HepG2 (cell line): ENCODE measurements at regions not wholly inside any gene's neighbourhood (a gene's known extent, or its start where the extent isn't known, plus 50 kb on each side); places are given as distances from the start of the nearest gene placed in this dataset.

Experiments used
- ATAC-seq: fragments of 200-7000 bp; cut with Tn5 transposase; 3 replicates; pipeline ENCODE4 v1.9.1; 2020; ENCODE audit warnings: mild to moderate bottlenecking, moderate library complexity
- BruUV-seq: library from RNA; stranded (reverse); fragments of 400-500 nt; replicated peaks from 2 replicates; lab custom pipeline; 2021; lab: Mats Ljungman, UMichigan
- CTCF ChIA-PET: fragments of 300-600 bp; formaldehyde crosslinking; extraction: SDS; loops from one replicate; lab custom pipeline; 2021; ENCODE audit warnings: low total read pairs, inconsistent platforms, low intra/inter-chr PET ratio; lab: Yijun Ruan, JAX
- POLR2A ChIA-PET: fragments of 350-600 bp; sonication (Branson Sonifier 250); formaldehyde crosslinking; loops from one replicate; lab custom pipeline; 2020; ENCODE audit warnings: antibody characterized with exemption, inconsistent platforms; lab: Yijun Ruan, JAX
- DNase-seq: peaks from one replicate; pipeline ENCODE4 v3.0.0-alpha.2; 2015; ENCODE audit warnings: low spot score
- FAIRE-seq: peaks from 3 replicates; lab custom pipeline; 2011; peaks lifted over from hg19 to GRCh38; lab: Jason Lieb, UNC
- H2AFZ ChIP-seq: one replicate; pipeline ENCODE4 v1.6.1; 2011; ENCODE audit warnings: low read length, inconsistent platforms
- H3K27ac ChIP-seq: fragments of 300-600 bp; 3 replicates; pipeline ENCODE4 v1.8.0; 2011; ENCODE audit warnings: mixed run types, mild to moderate bottlenecking, mixed read lengths, low read length, inconsistent platforms; ENCODE audit not compliant: insufficient read depth; ENCODE audit errors: extremely low read length
- H3K27me3 ChIP-seq, 2 experiments: fragments of 200-600 bp in 1 of 2; 2 replicates in 1 of 2; 3 replicates in 1 of 2; pipeline versions ENCODE4 v1.6.0 to v1.8.0; 2011; ENCODE audit warnings: low read length in 2 of 2, mild to moderate bottlenecking in 2 of 2, moderate library complexity in 2 of 2, inconsistent platforms in 1 of 2; ENCODE audit not compliant: insufficient read depth in 2 of 2, control insufficient read depth in 1 of 2
- H3K36me3 ChIP-seq, 2 experiments: fragments of 200-600 bp in 1 of 2; replicated peaks in 1 of 2; 2 replicates in 1 of 2; 3 replicates in 1 of 2; pipeline versions ENCODE4 v1.5.1 to v1.8.0; 2011; ENCODE audit warnings: low read length in 2 of 2, inconsistent platforms in 1 of 2; ENCODE audit not compliant: insufficient read depth in 2 of 2, control insufficient read depth in 1 of 2
- H3K4me1 ChIP-seq: 2 replicates; pipeline ENCODE4 v1.5.1; 2012; ENCODE audit warnings: low read length, inconsistent platforms; ENCODE audit not compliant: insufficient read depth
- H3K4me2 ChIP-seq: 2 replicates; pipeline ENCODE4 v1.6.0; 2011; ENCODE audit warnings: low read depth, low read length, inconsistent platforms
- H3K4me3 ChIP-seq, 3 experiments: fragments of 200-600 bp in 1 of 3; sonication (generic), shearing (Covaris generic) in 1 of 3; replicated peaks in 1 of 3; 2 replicates each; pipeline ENCODE4 v1.5.1; 2011 to 2016; ENCODE audit warnings: low read length in 3 of 3, inconsistent platforms in 2 of 3, low read depth in 2 of 3, mild to moderate bottlenecking in 2 of 3, control low read depth in 1 of 3, mixed read lengths in 1 of 3; ENCODE audit not compliant: insufficient read depth in 1 of 3
- H3K79me2 ChIP-seq: one replicate; pipeline ENCODE4 v1.6.1; 2011; ENCODE audit warnings: low read length, inconsistent platforms; ENCODE audit not compliant: insufficient read depth
- H3K9ac ChIP-seq: 2 replicates; pipeline ENCODE4 v1.6.0; 2011; ENCODE audit warnings: mild to moderate bottlenecking, low read depth, low read length, inconsistent platforms; ENCODE audit not compliant: insufficient read depth
- H3K9me3 ChIP-seq: 2 replicates; pipeline ENCODE4 v1.5.1; 2012; ENCODE audit warnings: mild to moderate bottlenecking, low read length
- H4K20me1 ChIP-seq: 2 replicates; pipeline ENCODE4 v1.6.0; 2011; ENCODE audit warnings: inconsistent platforms, mild to moderate bottlenecking, low read length, moderate library complexity; ENCODE audit not compliant: insufficient read depth
- ARNT2 ChIP-seq: sonication (generic); formaldehyde crosslinking; IDR thresholded peaks from 2 replicates; pipeline ENCODE4 v1.8.0; 2022; ENCODE audit warnings: mild to moderate bottlenecking, low read depth, missing genetic modification reagents, moderate library complexity
- FOXM1 ChIP-seq: sonication (generic); formaldehyde crosslinking; IDR thresholded peaks from 2 replicates; pipeline ENCODE4 v1.5.0; 2020; ENCODE audit warnings: missing genetic modification reagents
- MTF1 ChIP-seq: sonication (generic); formaldehyde crosslinking; IDR thresholded peaks from 2 replicates; pipeline ENCODE4 v1.5.0; 2020; ENCODE audit warnings: missing genetic modification reagents
- SNAPC5 ChIP-seq: sonication (generic); formaldehyde crosslinking; IDR thresholded peaks from 2 replicates; pipeline ENCODE4 v1.8.1; 2023; ENCODE audit warnings: mild to moderate bottlenecking, missing genetic modification reagents, borderline replicate concordance
- TEAD2 ChIP-seq: sonication (generic); formaldehyde crosslinking; IDR thresholded peaks from 2 replicates; pipeline ENCODE4 v1.9.0; 2021; ENCODE audit warnings: missing genetic modification reagents
- ZNF160 ChIP-seq: sonication (generic); formaldehyde crosslinking; IDR thresholded peaks from 2 replicates; pipeline ENCODE4 v1.8.0; 2022; ENCODE audit warnings: mild to moderate bottlenecking, inconsistent platforms, missing genetic modification reagents
- ZNF260 ChIP-seq: sonication (generic); formaldehyde crosslinking; IDR thresholded peaks from 2 replicates; pipeline ENCODE4 v1.4.0; 2020; ENCODE audit warnings: missing genetic modification reagents, low read depth, mild to moderate bottlenecking, borderline replicate concordance
- ZNF292 ChIP-seq: sonication (generic); formaldehyde crosslinking; IDR thresholded peaks from 2 replicates; pipeline ENCODE4 v1.8.1; 2022; ENCODE audit warnings: mild to moderate bottlenecking, low read depth, missing genetic modification reagents, borderline replicate concordance
- ZNF3 ChIP-seq: IDR thresholded peaks from 2 replicates; pipeline ENCODE4 v1.7.0; 2017; ENCODE audit warnings: inconsistent platforms
- WGBS: methylation state at CpG from one replicate; pipeline ENCODE4 v1.1.6; 2017; ENCODE audit warnings: low lambda C conversion rate; 5-methylcytosine and 5-hydroxymethylcytosine counted together
- in situ Hi-C: cut with HindIII; loops from 2 replicates; pipeline ENCODE4 v1.10.0; 2017; ENCODE audit warnings: low pct_unique_long_range_greater_than_20kb; ENCODE audit not compliant: extremely low pct_ligation_motif_present
- intact Hi-C: fragments of 100-400 bp; cut with micrococcal nuclease; formaldehyde crosslinking; loops from one replicate; pipeline ENCODE4 v1.10.0; 2022; ENCODE audit not compliant: unreplicated experiment
- TF ChIP-seq, protein P1 (sequence below): sonication (generic); formaldehyde crosslinking; IDR thresholded peaks from 2 replicates; pipeline ENCODE4 v1.4.0; 2020; ENCODE audit warnings: missing genetic modification reagents

DNA sequence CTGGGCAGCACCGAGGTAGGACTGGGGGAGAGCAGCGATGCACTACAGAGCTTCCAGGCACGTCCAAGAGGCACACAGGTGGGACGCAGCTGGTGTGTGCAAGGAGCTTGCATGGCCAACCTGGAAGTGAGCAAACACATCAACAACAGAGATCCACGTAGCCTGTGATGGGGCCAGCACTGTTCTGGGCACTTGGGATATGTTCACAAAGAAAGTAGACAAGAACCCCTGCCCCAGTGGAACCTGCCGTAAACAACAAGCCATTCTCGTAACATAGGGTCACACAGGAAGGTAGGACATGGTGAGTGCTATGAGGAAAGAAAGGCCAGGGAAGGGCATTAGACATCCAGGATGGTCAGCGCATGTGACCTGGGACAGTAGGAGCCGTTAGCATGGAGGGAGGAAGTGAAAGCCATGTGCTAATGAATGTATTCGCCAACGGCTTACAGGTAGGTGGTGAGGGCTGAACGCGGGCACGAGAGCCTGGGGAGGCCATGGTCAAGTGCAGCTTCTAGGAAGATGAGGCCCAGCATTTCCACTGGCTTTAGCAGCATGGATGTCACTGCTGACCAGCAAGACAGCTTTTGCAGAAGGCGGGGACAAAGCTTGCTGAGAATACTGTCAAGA lies 105.5 kb downstream of the TEX26 start:
- ATAC-seq, result no peak
- Histone ChIP-seq H4K20me1 (no peaks in the 10 kb centered on the region), H3K4me1 (no peaks in the 10 kb centered on the region), H3K36me3 (no peaks in the 10 kb centered on the region), H3K27ac (no peak overlapping the region), H3K9me3 (no peaks in the 10 kb centered on the region), H3K27me3 (peaks cover 0 to 6% of the 10 kb centered on the region in 2 experiments; a peak in 2 of 5 replicates), H3K4me2 (no peak overlapping the region), H3K79me2 (no peaks in the 10 kb centered on the region), H3K4me3 (no peak overlapping the region), H3K9ac (no peak overlapping the region), H2AFZ (no peak overlapping the region)
- CTCF ChIA-PET, result no interaction called here
- POLR2A ChIA-PET, result no interaction called here
- intact Hi-C loops (no loop called here), in situ Hi-C loops (no loop called here)
- WGBS, result 57% methylated on average over 14 of the region's 15 CpGs
- FAIRE-seq, result no peak
- BruUV-seq, result no TSS peak
- TF ChIP-seq MTF1, result no peak
- no peak for TF ChIP-seq ZNF292
- no peak for TF ChIP-seq SNAPC5
- no peak for TF ChIP-seq TEAD2 (CRISPR knock-in tag)
- no peak for TF ChIP-seq ZNF260 (CRISPR knock-in tag)
- TF ChIP-seq, protein P1, sequence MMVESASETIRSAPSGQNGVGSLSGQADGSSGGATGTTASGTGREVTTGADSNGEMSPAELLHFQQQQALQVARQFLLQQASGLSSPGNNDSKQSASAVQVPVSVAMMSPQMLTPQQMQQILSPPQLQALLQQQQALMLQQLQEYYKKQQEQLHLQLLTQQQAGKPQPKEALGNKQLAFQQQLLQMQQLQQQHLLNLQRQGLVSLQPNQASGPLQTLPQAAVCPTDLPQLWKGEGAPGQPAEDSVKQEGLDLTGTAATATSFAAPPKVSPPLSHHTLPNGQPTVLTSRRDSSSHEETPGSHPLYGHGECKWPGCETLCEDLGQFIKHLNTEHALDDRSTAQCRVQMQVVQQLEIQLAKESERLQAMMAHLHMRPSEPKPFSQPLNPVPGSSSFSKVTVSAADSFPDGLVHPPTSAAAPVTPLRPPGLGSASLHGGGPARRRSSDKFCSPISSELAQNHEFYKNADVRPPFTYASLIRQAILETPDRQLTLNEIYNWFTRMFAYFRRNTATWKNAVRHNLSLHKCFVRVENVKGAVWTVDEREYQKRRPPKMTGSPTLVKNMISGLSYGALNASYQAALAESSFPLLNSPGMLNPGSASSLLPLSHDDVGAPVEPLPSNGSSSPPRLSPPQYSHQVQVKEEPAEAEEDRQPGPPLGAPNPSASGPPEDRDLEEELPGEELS (CRISPR knock-in tag), result no peak
- no peak for TF ChIP-seq ZNF160
- TF ChIP-seq FOXM1 (CRISPR knock-in tag), result no peak
- no peak for TF ChIP-seq ARNT2 (CRISPR knock-in tag)
- no peak for TF ChIP-seq ZNF3 (CRISPR knock-in tag)
- no peak for DNase-seq
